ENCODE measurements at regions not wholly inside any gene's neighbourhood (a gene's known extent, or its start where the extent isn't known, plus 50 kb on each side); places are given as distances from the start of the nearest gene placed in this dataset.

GRCh38 chr16:81185416-81185815, 53.1 kb upstream of the BCO1 start:
- WGBS, 5 donors = 82 to 89% (median 88%) methylated on average over 9 to 10 of the region's 10 CpGs
- H3K9me3 ChIP-seq = no peaks in the 10 kb centered on the region
- H3K4me1 ChIP-seq = peaks cover 0 to 24% (median 16%) of the 10 kb centered on the region in 4 donors

DNA sequence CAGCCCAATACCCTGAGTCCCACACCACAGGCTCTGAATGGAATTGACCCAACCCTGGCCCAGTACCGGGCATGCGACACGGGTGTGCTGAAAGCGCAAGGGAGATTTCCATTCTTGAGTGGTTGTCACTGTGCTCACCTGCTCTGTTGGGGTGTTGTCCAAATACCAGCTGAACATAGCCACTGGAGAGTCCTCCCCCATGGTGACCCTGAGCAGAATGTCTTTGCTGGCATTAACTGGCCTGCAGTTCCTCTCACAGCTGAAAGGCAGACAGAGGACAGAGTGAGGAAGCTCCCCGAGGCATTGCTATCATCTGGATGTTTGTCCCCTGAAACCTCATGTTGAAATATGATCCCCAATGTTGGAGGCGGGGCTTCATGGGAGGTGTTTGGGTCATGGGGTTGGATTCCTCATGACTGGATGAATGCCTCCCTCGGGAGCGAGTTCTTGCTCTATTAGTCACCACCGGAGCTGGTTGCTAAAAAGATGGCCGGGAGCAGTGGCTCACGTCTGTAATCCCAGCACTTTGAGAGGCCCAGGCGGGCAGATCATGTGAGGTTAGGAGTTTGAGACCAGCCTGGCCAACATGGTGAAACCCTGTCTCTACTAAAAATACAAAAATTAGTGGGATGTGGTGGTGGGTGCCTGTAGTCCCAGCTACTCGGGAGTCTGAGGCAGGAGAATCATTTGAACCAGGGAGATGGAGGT, 57.3 kb upstream of the BCO1 start:
- peak overlapping the region in 2 of 4 donors; percentile 1 to 5 for H3K4me3 ChIP-seq
- TF ChIP-seq POLR2A (IDR thresholded peaks at IDR 0.05) (no peak), POLR2AphosphoS5 (IDR thresholded peaks at IDR 0.05) (peak in 1 of 3 donors; percentile 39), EP300 (IDR thresholded peaks at IDR 0.05) (no peak), CTCF (IDR thresholded peaks at IDR 0.05) (no peak)
- no peaks in the 10 kb centered on the region for H3K36me3 ChIP-seq
- no peaks in the 10 kb centered on the region for H3K9me3 ChIP-seq
- peaks cover 0 to 8% (median 5%) of the 10 kb centered on the region in 4 donors for H3K4me1 ChIP-seq
- H3K27ac ChIP-seq = peak overlapping the region; percentile 5 to 75 (median 58)
- DNase-seq = peak; percentile 56 to 90
- intact Hi-C loops (cut with DNase I; ENCODE audit: low total_unique reads) = no loop called here
- no peaks in the 10 kb centered on the region for H3K27me3 ChIP-seq
- WGBS, 5 donors = 25 to 33% (median 27%) methylated on average over 12 to 13 of the region's 13 CpGs

More at GRCh38 chr16:81185416-81185815, 53.1 kb upstream of the BCO1 start:
- no peaks in the 10 kb centered on the region for H3K27me3 ChIP-seq
- DNase-seq = no peak
- TF ChIP-seq CTCF (IDR thresholded peaks at IDR 0.05) (no peak), EP300 (IDR thresholded peaks at IDR 0.05) (no peak), POLR2AphosphoS5 (IDR thresholded peaks at IDR 0.05) (no peak), POLR2A (IDR thresholded peaks at IDR 0.05) (no peak)
- no peak overlapping the region for H3K4me3 ChIP-seq
- intact Hi-C loops (cut with DNase I; ENCODE audit: low total_unique reads) = no loop called here
- H3K36me3 ChIP-seq = no peaks in the 10 kb centered on the region
- no peak overlapping the region for H3K27ac ChIP-seq

DNA sequence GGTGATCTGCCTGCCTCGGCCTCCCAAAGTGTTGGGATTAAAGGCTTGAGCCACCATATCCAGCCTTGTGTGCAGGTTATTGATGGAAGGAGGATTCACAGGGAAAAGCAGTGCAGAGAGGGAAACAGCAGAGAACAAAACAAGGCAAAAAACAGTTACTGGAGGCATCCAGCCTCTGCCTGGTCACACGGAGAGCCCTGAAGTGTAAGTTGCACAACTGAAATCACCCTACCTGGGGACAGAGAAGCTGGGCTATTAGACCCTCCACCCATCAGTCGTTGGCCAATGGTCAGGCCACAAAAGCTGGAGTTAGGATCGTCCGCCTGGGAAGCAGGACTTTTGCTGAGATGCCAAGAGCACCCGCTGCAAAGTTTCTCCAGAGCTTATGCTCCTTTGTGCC, 57.9 kb upstream of the BCO1 start:
- peak overlapping the region in 1 of 4 donors; percentile 1 for H3K4me3 ChIP-seq
- DNase-seq = no peak
- intact Hi-C loops (cut with DNase I; ENCODE audit: low total_unique reads) = no loop called here
- peaks cover 0 to 8% (median 5%) of the 10 kb centered on the region in 4 donors for H3K4me1 ChIP-seq
- no peaks in the 10 kb centered on the region for H3K36me3 ChIP-seq
- 61 to 76% (median 63%) methylated on average over 6 of the region's 6 CpGs for WGBS, 5 donors
- H3K27me3 ChIP-seq = no peaks in the 10 kb centered on the region
- TF ChIP-seq POLR2AphosphoS5 (IDR thresholded peaks at IDR 0.05) = no peak
- no peak for TF ChIP-seq CTCF (IDR thresholded peaks at IDR 0.05)
- no peak for TF ChIP-seq POLR2A (IDR thresholded peaks at IDR 0.05)
- no peak for TF ChIP-seq EP300 (IDR thresholded peaks at IDR 0.05)
- H3K27ac ChIP-seq = peak overlapping the region; percentile 5 to 75 (median 58)
- H3K9me3 ChIP-seq = no peaks in the 10 kb centered on the region

DNA sequence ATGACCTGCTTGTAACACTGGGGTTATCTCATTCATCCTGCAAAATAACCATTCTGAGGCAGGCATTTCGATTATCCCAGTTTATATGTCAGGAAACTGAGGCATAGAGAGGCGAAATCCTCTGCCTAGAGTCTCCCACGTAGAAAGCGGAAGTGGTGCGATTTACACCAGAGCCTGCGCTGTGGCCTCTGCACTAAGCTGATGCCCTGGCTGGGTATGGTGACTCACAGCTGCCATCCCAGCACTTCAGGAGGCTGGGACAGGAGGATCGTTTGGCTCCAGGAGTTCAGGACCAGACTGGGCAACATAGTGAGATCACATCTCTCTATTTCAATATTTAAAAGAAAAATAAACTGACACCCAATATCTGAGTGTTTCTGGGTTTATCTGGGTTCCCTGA, 59.3 kb upstream of the BCO1 start:
- no peaks in the 10 kb centered on the region for H3K36me3 ChIP-seq
- no peak for DNase-seq
- H3K4me3 ChIP-seq = no peak overlapping the region
- H3K9me3 ChIP-seq = no peaks in the 10 kb centered on the region
- no peaks in the 10 kb centered on the region for H3K27me3 ChIP-seq
- TF ChIP-seq POLR2A (IDR thresholded peaks at IDR 0.05) = no peak
- no peak for TF ChIP-seq CTCF (IDR thresholded peaks at IDR 0.05)
- TF ChIP-seq EP300 (IDR thresholded peaks at IDR 0.05) = no peak
- no peak for TF ChIP-seq POLR2AphosphoS5 (IDR thresholded peaks at IDR 0.05)
- peaks cover 0 to 8% (median 5%) of the 10 kb centered on the region in 4 donors for H3K4me1 ChIP-seq
- intact Hi-C loops (cut with DNase I; ENCODE audit: low total_unique reads) = no loop called here
- WGBS, 5 donors = 72 to 78% (median 77%) methylated on average over 7 of the region's 7 CpGs
- H3K27ac ChIP-seq = peak overlapping the region in 1 of 5 donors; percentile 38
